BLaER1 (cell line): ENCODE measurements at regions not wholly inside any gene's neighbourhood (a gene's known extent, or its start where the extent isn't known, plus 50 kb on each side); places are given as distances from the start of the nearest gene placed in this dataset.

Experiments used
- H3K27ac ChIP-seq: shearing (Covaris generic); formaldehyde crosslinking; 2 replicates; pipeline ENCODE4 v1.8.1; 2022
- H3K27me3 ChIP-seq: shearing (Covaris generic); formaldehyde crosslinking; 2 replicates; pipeline ENCODE4 v1.8.1; 2022
- H3K36me3 ChIP-seq: shearing (Covaris generic); formaldehyde crosslinking; 2 replicates; pipeline ENCODE4 v1.8.1; 2022
- H3K4me1 ChIP-seq: shearing (Covaris generic); formaldehyde crosslinking; 2 replicates; pipeline ENCODE4 v1.8.1; 2022
- H3K4me2 ChIP-seq: shearing (Covaris generic); formaldehyde crosslinking; 2 replicates; pipeline ENCODE4 v1.8.1; 2022
- H3K4me3 ChIP-seq: shearing (Covaris generic); formaldehyde crosslinking; 2 replicates; pipeline ENCODE4 v1.8.1; 2022
- H3K9ac ChIP-seq: shearing (Covaris generic); formaldehyde crosslinking; 2 replicates; pipeline ENCODE4 v1.8.1; 2022
- H3K9me3 ChIP-seq: shearing (Covaris generic); formaldehyde crosslinking; 2 replicates; pipeline ENCODE4 v1.8.1; 2022
- H4K20me1 ChIP-seq: shearing (Covaris generic); formaldehyde crosslinking; 2 replicates; pipeline ENCODE4 v1.8.1; 2022
- Cebpa-rat ChIP-seq: shearing (Covaris generic); IDR thresholded peaks from 2 replicates; pipeline ENCODE4 v1.8.1; 2022

DNA sequence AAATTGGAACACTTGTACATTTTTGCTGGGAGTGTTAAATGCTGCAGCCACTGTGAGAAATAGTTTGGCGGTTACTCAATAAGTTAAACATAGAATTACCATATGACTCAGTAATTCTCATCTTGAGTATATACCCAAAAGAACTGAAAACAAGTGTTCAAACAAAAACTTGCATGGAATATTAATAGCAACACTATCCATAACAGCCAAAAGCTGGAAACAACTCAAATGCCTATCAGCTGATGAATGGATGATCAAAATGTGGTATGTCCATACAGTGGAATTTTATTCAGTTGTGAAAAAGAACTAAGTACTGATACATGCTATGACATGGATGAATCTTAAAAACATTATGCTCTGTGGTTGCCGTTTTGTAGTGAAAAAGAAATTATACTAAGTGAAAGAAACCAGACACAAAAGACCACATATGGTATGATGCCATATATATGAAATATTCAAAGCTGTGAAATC, 63.0 kb upstream of the SP4 start:
- no peak overlapping the region for H3K27ac ChIP-seq
- no peaks in the 10 kb centered on the region for H3K27me3 ChIP-seq
- no peak for TF ChIP-seq Cebpa-rat
- peaks cover 6% of the 10 kb centered on the region; the same call in 1 of the 2 replicates for H3K4me1 ChIP-seq
- H3K4me2 ChIP-seq = no peak overlapping the region
- H4K20me1 ChIP-seq = no peaks in the 10 kb centered on the region
- no peak overlapping the region for H3K9ac ChIP-seq
- H3K36me3 ChIP-seq = no peaks in the 10 kb centered on the region
- H3K9me3 ChIP-seq = no peaks in the 10 kb centered on the region
- no peak overlapping the region for H3K4me3 ChIP-seq

DNA sequence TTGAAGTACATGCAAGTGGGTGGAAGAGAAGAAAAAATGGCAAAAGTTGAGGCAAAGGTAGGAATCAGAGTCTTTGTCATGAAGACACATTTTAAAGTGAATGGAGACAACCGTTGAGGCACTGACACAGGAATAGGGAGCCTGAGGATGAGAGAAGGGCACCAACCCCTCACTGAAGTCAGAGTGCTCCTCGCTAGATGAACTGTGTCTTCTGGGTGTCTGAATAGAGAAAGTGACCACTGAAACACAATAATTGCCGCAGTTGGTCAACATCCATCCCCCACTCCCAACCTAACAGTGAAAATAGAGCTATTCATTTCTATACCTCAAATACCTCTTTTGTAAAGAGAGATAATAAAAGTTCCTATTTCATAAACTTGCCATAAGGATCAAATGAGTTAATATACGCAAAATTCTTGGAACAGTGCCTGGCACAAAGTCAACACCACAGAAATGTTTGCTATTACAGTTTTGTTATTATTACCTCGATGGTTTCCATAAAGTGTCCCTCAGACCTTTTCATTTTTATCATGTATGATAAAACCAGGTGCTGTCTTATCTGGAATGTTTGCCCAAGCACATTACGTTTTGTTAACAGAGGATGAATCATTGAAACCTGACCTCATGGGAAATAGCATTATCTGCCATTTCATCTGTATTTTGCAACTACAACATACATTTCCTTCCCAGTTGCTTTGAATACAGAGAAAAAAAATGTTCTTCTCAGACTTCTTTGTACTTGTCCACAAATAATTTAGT, 61.8 kb upstream of the SP4 start:
- no peak for TF ChIP-seq Cebpa-rat
- peaks cover 6% of the 10 kb centered on the region; the same call in 1 of the 2 replicates for H3K4me1 ChIP-seq
- no peak overlapping the region for H3K9ac ChIP-seq
- no peak overlapping the region for H3K4me3 ChIP-seq
- no peaks in the 10 kb centered on the region for H3K27me3 ChIP-seq
- no peaks in the 10 kb centered on the region for H3K9me3 ChIP-seq
- H3K27ac ChIP-seq = no peak overlapping the region
- no peak overlapping the region for H3K4me2 ChIP-seq
- no peaks in the 10 kb centered on the region for H4K20me1 ChIP-seq
- no peaks in the 10 kb centered on the region for H3K36me3 ChIP-seq

DNA sequence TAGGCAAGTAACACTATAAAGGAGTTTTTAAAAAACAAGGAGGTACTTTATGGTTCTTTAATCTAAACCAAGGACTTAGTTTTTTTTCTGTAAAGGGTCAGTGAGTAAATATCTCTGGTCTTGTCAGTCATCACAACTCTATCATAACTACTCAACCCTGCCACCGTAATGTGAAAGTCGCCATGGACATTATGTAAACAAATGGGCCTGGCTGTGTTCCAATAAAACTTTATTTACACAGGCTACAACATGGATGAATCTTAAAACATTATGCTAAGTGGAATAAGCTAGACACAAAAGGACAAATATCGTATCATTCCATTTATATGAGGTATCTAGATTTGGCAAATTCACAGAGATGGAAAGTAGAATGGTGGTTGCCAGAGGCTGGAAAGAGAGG, 60.8 kb upstream of the SP4 start:
- Histone ChIP-seq H3K9ac (no peak overlapping the region), H3K27ac (no peak overlapping the region), H3K4me1 (peaks cover 6% of the 10 kb centered on the region; the same call in 1 of the 2 replicates), H3K4me2 (peak overlapping the region; percentile 21; the same call in 1 of the 2 replicates), H3K27me3 (no peaks in the 10 kb centered on the region), H4K20me1 (no peaks in the 10 kb centered on the region), H3K9me3 (no peaks in the 10 kb centered on the region), H3K4me3 (no peak overlapping the region), H3K36me3 (no peaks in the 10 kb centered on the region)
- no peak for TF ChIP-seq Cebpa-rat

DNA sequence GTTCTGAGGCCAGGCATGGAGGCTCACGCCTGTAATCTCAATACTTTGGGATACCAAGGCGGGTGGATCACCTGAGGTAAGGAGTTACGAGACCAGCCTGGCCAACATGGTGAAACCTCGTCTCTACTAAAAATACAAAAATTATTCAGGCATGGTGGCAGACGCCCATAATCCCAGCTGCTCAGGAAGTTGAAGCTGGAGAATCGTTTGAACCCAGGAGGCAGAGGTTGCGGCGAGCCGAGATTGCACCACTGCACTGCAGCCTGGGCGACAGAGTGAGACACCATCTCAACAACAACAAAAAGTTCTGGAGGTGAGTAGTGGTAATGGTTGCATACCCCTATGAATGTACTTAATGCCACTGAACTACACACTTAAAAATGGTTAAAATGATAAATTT, 60.3 kb upstream of the SP4 start:
- Histone ChIP-seq H3K27me3 (no peaks in the 10 kb centered on the region), H3K36me3 (no peaks in the 10 kb centered on the region), H3K4me1 (peaks cover 6% of the 10 kb centered on the region; the same call in 1 of the 2 replicates), H3K27ac (no peak overlapping the region), H4K20me1 (no peaks in the 10 kb centered on the region), H3K4me2 (peak overlapping the region; percentile 21; the same call in 1 of the 2 replicates), H3K9ac (no peak overlapping the region), H3K9me3 (no peaks in the 10 kb centered on the region), H3K4me3 (no peak overlapping the region)
- no peak for TF ChIP-seq Cebpa-rat

DNA sequence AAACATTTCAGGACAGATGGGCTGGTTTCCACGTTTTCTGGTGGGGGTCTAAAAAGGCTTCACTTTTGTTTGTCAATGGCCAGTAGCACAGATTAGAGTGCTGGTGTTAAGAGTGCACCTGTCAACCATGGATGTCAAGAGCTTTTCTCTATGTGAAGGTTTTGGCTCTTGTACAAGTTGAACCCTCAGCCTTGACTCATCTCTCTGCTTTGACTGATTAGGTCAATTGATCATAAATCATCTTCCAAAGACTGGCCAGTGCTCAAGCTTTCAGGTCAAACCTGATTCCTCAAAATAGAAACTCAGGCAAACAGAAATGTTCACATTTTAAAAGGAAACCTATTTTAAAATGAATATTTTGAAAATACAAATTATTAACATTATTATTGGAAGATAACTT, 59.6 kb upstream of the SP4 start:
- no peaks in the 10 kb centered on the region for H4K20me1 ChIP-seq
- no peak overlapping the region for H3K4me2 ChIP-seq
- no peak overlapping the region for H3K9ac ChIP-seq
- H3K9me3 ChIP-seq = no peaks in the 10 kb centered on the region
- no peak for TF ChIP-seq Cebpa-rat
- no peak overlapping the region for H3K4me3 ChIP-seq
- H3K27ac ChIP-seq = no peak overlapping the region
- H3K4me1 ChIP-seq = peaks cover 6% of the 10 kb centered on the region; the same call in 1 of the 2 replicates
- no peaks in the 10 kb centered on the region for H3K27me3 ChIP-seq
- H3K36me3 ChIP-seq = no peaks in the 10 kb centered on the region

DNA sequence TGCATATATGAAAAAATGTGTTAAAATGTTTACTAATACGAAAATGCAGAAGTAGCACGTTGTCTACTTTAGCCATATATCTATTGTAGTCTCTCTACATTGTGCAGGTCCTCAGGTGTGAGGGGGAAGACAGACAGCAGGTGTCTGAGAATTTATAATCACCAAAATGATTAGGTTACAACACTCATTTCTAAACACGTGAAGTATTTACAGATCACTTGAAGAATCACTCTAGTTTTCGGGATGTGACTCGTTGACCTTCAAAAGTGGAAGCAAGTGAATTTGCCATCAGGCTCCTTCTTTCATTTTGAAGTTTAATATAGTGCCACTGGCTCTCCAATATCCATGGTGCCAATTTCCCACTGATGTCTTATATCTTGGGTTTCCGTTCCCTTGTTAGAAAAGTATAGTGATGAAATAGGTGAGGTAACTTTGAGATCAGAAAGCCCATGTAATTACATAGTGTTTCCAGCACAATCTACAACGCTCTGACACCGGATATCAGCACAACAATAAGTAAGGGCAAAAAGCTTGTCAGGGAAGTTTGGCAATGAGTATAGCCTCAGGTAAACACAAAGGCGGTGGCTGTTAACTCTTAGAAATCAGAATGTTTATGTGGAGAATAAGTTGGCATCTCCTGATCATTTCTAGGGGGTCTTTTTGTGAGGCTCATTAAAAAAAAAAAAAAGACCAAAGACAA, 57.5 kb upstream of the SP4 start:
- Histone ChIP-seq H3K9me3 (no peaks in the 10 kb centered on the region), H3K9ac (no peak overlapping the region), H3K27me3 (no peaks in the 10 kb centered on the region), H3K27ac (no peak overlapping the region), H3K4me3 (no peak overlapping the region), H4K20me1 (no peaks in the 10 kb centered on the region), H3K4me2 (no peak overlapping the region), H3K4me1 (peaks cover 6% of the 10 kb centered on the region; the same call in 1 of the 2 replicates), H3K36me3 (no peaks in the 10 kb centered on the region)
- TF ChIP-seq Cebpa-rat = no peak

DNA sequence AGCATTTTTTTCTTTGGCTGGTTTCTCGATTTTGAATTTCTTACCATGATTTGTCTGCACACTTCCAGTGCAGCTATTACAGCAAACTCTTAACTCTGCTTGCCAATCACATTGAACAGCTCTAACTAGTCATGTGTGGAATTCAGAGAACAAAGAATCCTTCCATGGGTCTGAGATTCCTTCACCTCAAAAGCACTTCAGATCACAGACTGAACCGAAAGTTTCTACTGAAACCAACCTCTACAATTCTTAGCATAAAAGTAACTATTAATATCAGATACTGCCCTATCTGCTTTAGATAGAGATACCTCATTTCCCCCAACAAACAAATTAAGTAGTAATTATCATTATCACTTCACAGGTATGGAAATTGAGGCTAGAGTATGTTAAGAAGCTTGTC, 56.5 kb upstream of the SP4 start:
- H3K36me3 ChIP-seq = no peaks in the 10 kb centered on the region
- peaks cover 6% of the 10 kb centered on the region; the same call in 1 of the 2 replicates for H3K4me1 ChIP-seq
- no peak overlapping the region for H3K4me2 ChIP-seq
- no peaks in the 10 kb centered on the region for H3K9me3 ChIP-seq
- no peak overlapping the region for H3K4me3 ChIP-seq
- no peaks in the 10 kb centered on the region for H4K20me1 ChIP-seq
- H3K27ac ChIP-seq = no peak overlapping the region
- no peak for TF ChIP-seq Cebpa-rat
- H3K27me3 ChIP-seq = no peaks in the 10 kb centered on the region
- H3K9ac ChIP-seq = no peak overlapping the region

DNA sequence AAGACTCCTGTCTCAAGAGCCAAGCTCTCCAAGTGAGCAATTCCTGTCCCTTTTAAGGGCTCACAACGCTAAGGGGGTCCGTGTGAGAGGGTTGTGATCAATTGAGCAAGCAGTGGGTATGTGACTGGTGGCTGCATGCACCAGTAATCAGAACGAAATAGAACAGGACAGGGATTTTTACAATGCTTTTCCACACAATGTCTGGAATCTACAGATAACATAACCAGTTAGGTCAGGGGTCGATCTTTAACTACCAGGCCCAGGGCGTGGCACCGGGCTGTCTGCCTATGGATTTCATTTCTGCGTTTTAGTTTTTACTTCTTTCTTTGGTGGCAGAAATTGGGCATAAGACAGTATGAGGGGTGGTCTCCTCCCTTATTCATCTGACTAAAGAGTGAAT, 54.9 kb upstream of the SP4 start:
- Histone ChIP-seq H3K9me3 (no peaks in the 10 kb centered on the region), H3K4me2 (no peak overlapping the region), H3K27ac (no peak overlapping the region), H4K20me1 (no peaks in the 10 kb centered on the region), H3K36me3 (no peaks in the 10 kb centered on the region), H3K4me1 (no peaks in the 10 kb centered on the region), H3K4me3 (no peak overlapping the region), H3K27me3 (no peaks in the 10 kb centered on the region), H3K9ac (no peak overlapping the region)
- TF ChIP-seq Cebpa-rat = no peak

DNA sequence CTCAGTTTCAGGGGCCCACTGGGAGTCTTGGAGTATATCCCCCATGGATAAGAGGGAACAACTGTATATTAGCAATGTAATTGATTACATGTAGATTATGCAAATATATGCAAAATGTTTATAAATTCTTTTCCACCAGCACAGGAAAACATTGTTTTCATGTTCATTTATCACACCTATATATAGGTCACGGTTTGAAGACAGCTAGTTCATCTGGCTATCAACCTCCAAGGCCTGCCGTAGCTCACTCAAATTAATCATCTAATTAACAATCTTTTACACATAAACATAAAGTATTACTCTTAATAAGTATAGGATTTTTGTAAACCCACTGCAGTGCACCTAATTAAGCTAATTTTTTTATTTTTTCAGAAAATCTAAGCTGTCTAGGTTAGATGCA, 53.7 kb upstream of the SP4 start:
- TF ChIP-seq Cebpa-rat = no peak
- Histone ChIP-seq H3K27me3 (no peaks in the 10 kb centered on the region), H3K9me3 (no peaks in the 10 kb centered on the region), H3K4me2 (no peak overlapping the region), H3K4me3 (no peak overlapping the region), H4K20me1 (no peaks in the 10 kb centered on the region), H3K4me1 (no peaks in the 10 kb centered on the region), H3K27ac (no peak overlapping the region), H3K36me3 (no peaks in the 10 kb centered on the region), H3K9ac (no peak overlapping the region)

DNA sequence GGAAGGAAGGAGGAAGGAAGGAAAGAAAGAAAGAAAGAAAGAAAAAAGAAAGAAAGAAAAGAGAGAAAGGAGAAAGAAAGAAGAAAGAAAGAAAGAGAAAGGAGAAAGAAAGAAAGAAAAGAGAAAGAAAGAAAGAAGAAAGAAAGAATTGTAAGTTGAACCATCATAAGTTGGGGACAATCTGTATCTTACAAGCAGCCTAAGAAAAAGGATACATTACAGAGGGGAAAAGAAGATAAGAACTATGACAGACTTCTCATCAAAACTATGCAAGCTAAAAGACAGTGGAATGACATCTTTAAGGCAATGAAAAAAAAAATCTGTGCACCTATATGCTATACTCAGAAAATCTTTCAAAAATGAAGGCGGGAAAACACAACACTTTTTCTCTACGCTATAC, 50.3 kb upstream of the SP4 start:
- TF ChIP-seq Cebpa-rat = no peak

More for the DNA sequence above, 50.3 kb upstream of the SP4 start:
- H3K36me3 ChIP-seq = no peaks in the 10 kb centered on the region
- no peak overlapping the region for H3K4me2 ChIP-seq
- no peak overlapping the region for H3K9ac ChIP-seq
- no peak overlapping the region for H3K27ac ChIP-seq
- H3K4me3 ChIP-seq = no peak overlapping the region
- no peaks in the 10 kb centered on the region for H4K20me1 ChIP-seq
- no peaks in the 10 kb centered on the region for H3K9me3 ChIP-seq
- no peaks in the 10 kb centered on the region for H3K4me1 ChIP-seq
- H3K27me3 ChIP-seq = no peaks in the 10 kb centered on the region
